ENCODE measurements at regions not wholly inside any gene's neighbourhood (a gene's known extent, or its start where the extent isn't known, plus 50 kb on each side); places are given as distances from the start of the nearest gene placed in this dataset.

DNA sequence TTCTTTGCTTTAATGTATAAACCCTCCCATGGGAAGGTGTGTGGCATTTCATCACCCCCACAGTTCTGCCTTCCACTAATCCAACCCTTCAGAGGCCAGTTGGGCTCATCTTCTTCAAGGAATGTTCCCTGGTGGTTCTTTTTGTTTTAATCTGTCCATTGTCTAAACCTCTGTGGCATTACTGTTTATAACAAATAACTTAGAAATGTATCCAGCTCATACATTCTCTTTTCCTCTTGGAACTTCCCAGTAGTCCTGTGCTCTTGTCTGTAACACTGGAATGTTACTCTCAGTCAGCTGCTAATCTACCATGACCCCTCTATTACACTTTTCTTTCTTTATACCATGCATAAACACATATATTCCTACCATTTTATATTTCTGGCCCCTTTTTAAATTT, 213.5 kb upstream of the TARS1 start:
- in situ Hi-C loops (cut with HindIII; ENCODE audit: low pct_ligation_motif_present, low sequenced_read_pairs), result no loop called here
- TF ChIP-seq, protein P1, sequence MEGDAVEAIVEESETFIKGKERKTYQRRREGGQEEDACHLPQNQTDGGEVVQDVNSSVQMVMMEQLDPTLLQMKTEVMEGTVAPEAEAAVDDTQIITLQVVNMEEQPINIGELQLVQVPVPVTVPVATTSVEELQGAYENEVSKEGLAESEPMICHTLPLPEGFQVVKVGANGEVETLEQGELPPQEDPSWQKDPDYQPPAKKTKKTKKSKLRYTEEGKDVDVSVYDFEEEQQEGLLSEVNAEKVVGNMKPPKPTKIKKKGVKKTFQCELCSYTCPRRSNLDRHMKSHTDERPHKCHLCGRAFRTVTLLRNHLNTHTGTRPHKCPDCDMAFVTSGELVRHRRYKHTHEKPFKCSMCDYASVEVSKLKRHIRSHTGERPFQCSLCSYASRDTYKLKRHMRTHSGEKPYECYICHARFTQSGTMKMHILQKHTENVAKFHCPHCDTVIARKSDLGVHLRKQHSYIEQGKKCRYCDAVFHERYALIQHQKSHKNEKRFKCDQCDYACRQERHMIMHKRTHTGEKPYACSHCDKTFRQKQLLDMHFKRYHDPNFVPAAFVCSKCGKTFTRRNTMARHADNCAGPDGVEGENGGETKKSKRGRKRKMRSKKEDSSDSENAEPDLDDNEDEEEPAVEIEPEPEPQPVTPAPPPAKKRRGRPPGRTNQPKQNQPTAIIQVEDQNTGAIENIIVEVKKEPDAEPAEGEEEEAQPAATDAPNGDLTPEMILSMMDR (IDR thresholded peaks at IDR 0.05; ENCODE audit: low read depth, low read length, missing control alignments), result no peak
- H3K27me3 ChIP-seq (replicated peaks), result no peaks in the 10 kb centered on the region
- H3K36me3 ChIP-seq (replicated peaks), result no peaks in the 10 kb centered on the region
- H3K4me3 ChIP-seq (ENCODE audit: low read depth, low read length), result no peak overlapping the region
- DNase-seq, result no peak
- H3K27ac ChIP-seq, result no peak overlapping the region

- in situ Hi-C loops (cut with HindIII; ENCODE audit: low pct_ligation_motif_present, low sequenced_read_pairs), result no loop called here
- Histone ChIP-seq H3K27ac (no peak overlapping the region), H3K27me3 (replicated peaks) (no peaks in the 10 kb centered on the region), H3K4me3 (ENCODE audit: low read depth, low read length) (no peak overlapping the region), H3K36me3 (replicated peaks) (no peaks in the 10 kb centered on the region)
- TF ChIP-seq, protein P1 (IDR thresholded peaks at IDR 0.05; ENCODE audit: low read depth, low read length, missing control alignments), result no peak
- DNase-seq, result no peak
Observed at GRCh38 chr5:33227746-33228145, 213.0 kb upstream of the TARS1 start.

DNA sequence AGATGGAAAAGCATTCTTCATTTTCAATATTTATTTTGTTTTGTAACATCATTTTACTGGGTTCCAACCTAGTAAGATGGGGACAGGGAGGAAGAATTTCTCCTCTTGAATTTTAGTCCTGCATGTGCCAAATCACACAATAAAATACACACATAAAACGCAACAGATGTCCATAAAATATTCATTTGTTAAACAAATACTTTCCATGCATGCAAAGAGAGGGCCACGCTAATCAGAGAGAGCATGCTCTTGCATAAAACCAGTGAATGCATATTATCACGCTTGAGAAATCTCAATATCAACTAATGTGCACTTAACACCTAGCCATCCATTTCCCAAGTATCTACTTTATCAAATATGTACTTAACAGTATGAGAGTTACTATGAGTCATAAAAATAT, 212.6 kb upstream of the TARS1 start:
- no peaks in the 10 kb centered on the region for H3K36me3 ChIP-seq (replicated peaks)
- H3K27ac ChIP-seq, result no peak overlapping the region
- in situ Hi-C loops (cut with HindIII; ENCODE audit: low pct_ligation_motif_present, low sequenced_read_pairs), result no loop called here
- TF ChIP-seq, protein P1 (IDR thresholded peaks at IDR 0.05; ENCODE audit: low read depth, low read length, missing control alignments), result no peak
- no peak overlapping the region for H3K4me3 ChIP-seq (ENCODE audit: low read depth, low read length)
- H3K27me3 ChIP-seq (replicated peaks), result no peaks in the 10 kb centered on the region
- no peak for DNase-seq

DNA sequence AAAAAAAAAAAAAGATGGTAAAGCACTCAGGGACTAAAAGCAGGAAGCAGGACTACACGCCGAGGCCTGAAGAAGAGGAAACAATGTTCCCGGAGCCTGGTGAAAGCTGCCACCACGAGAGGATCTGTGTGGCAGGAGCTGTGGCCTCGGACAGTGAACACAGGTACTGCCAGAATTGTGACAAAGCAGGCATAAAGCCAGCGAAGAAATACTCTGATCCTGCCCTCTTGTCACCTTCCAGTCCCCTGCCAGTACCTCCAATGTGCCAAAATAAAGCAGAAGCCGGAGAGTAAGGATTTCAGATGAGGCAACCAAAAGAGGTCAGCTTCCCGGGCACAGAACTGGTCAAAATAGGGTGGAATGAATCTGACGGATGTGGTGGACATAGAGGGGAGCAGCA, 211.5 kb upstream of the TARS1 start:
- in situ Hi-C loops (cut with HindIII; ENCODE audit: low pct_ligation_motif_present, low sequenced_read_pairs), result no loop called here
- Histone ChIP-seq H3K27me3 (replicated peaks) (no peaks in the 10 kb centered on the region), H3K4me3 (ENCODE audit: low read depth, low read length) (no peak overlapping the region), H3K36me3 (replicated peaks) (no peaks in the 10 kb centered on the region), H3K27ac (no peak overlapping the region)
- TF ChIP-seq, protein P1 (IDR thresholded peaks at IDR 0.05; ENCODE audit: low read depth, low read length, missing control alignments), result no peak
- DNase-seq, result no peak

DNA sequence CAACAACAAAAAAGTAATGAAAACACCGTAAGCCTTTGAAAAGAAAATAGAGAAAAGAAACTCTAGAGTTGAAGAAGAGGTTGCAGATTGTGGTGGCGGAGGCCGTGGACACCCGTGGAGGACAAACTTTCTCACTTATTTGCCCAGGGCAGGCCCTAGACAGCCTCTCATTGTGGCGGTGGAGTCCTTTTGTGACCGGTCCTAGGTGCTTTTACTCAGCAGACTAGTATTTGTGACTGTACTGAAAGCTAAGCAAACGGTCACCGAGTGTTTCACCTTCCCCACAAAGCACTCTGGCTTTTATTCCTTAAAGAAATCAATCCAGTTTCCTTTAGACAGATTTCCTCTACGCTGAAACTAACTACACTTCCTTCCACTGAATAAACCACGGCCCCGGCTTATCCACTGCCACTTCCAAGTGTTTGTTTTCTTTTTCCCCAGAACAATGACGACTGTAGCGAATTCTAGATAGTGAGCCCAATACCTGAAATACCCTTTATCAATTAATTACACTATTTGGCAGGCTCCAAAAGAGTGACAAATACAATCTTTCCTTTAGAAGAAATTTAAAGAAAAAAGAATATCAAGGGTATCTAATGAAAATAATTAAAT, 210.2 kb upstream of the TARS1 start:
- no peak overlapping the region for H3K27ac ChIP-seq
- no peaks in the 10 kb centered on the region for H3K36me3 ChIP-seq (replicated peaks)
- H3K4me3 ChIP-seq (ENCODE audit: low read depth, low read length), result no peak overlapping the region
- in situ Hi-C loops (cut with HindIII; ENCODE audit: low pct_ligation_motif_present, low sequenced_read_pairs), result no loop called here
- TF ChIP-seq, protein P1 (IDR thresholded peaks at IDR 0.05; ENCODE audit: low read depth, low read length, missing control alignments), result no peak
- DNase-seq, result no peak
- no peaks in the 10 kb centered on the region for H3K27me3 ChIP-seq (replicated peaks)

- no peak for DNase-seq
- H3K27me3 ChIP-seq (replicated peaks), result no peaks in the 10 kb centered on the region
- H3K36me3 ChIP-seq (replicated peaks), result no peaks in the 10 kb centered on the region
- TF ChIP-seq, protein P1 (IDR thresholded peaks at IDR 0.05; ENCODE audit: low read depth, low read length, missing control alignments), result no peak
- H3K4me3 ChIP-seq (ENCODE audit: low read depth, low read length), result no peak overlapping the region
- in situ Hi-C loops (cut with HindIII; ENCODE audit: low pct_ligation_motif_present, low sequenced_read_pairs), result no loop called here
- H3K27ac ChIP-seq, result no peak overlapping the region
Observed at GRCh38 chr5:33231214-33231710, 209.5 kb upstream of the TARS1 start.

Data from brain microvascular endothelial cell (primary cell).